ENCODE measurements at regions not wholly inside any gene's neighbourhood (a gene's known extent, or its start where the extent isn't known, plus 50 kb on each side); places are given as distances from the start of the nearest gene placed in this dataset.
A peak's percentile ranks its signal among the peaks of the same experiment; 100 is the strongest.

- TF ChIP-seq EP300 (IDR thresholded peaks at IDR 0.05): no peak
- no peak for TF ChIP-seq CTCF (IDR thresholded peaks at IDR 0.05)
- TF ChIP-seq POLR2A (IDR thresholded peaks at IDR 0.05; ENCODE audit: low read depth): no peak
These were observed 159.0 kb upstream of the ZC3H12C start for GRCh38 chr11:109934151-109934550.

GRCh38 chr11:109936661-109937180, 156.5 kb upstream of the ZC3H12C start:
- WGBS: 54% methylated on average over 2 of the region's 2 CpGs
- no peaks in the 10 kb centered on the region for H3K9me3 ChIP-seq
- peaks cover 0 to 4% (median 0%) of the 10 kb centered on the region in 4 donors for H3K4me1 ChIP-seq
- no peaks in the 10 kb centered on the region for H3K27me3 ChIP-seq
- no peak overlapping the region for H3K4me3 ChIP-seq
- no peaks in the 10 kb centered on the region for H3K36me3 ChIP-seq
- TF ChIP-seq POLR2A (IDR thresholded peaks at IDR 0.05; ENCODE audit: low read depth) (no peak), POLR2AphosphoS5 (IDR thresholded peaks at IDR 0.05) (no peak), EP300 (IDR thresholded peaks at IDR 0.05) (no peak), CTCF (IDR thresholded peaks at IDR 0.05) (no peak)
- DNase-seq (ENCODE audit: extremely low spot score): no peak
- intact Hi-C loops (cut with DNase I): loop anchor here (5.0 kb wide), 1 partner anchor 1239 kb away; no protein-coding TSS in a partner anchor
- no peak overlapping the region for H3K27ac ChIP-seq (replicated peaks in 1 of 4)

More at GRCh38 chr11:109934151-109934550, 159.0 kb upstream of the ZC3H12C start:
- H3K27me3 ChIP-seq: no peaks in the 10 kb centered on the region
- H3K4me1 ChIP-seq: peaks cover 0 to 4% (median 0%) of the 10 kb centered on the region in 4 donors
- no peak for DNase-seq (ENCODE audit: extremely low spot score)
- no peaks in the 10 kb centered on the region for H3K9me3 ChIP-seq
- H3K36me3 ChIP-seq: no peaks in the 10 kb centered on the region
- H3K27ac ChIP-seq (replicated peaks in 1 of 4): no peak overlapping the region
- 88% methylated on average over 2 of the region's 2 CpGs for WGBS
- intact Hi-C loops (cut with DNase I): no loop called here
- no peak overlapping the region for H3K4me3 ChIP-seq

GRCh38 chr11:109937968-109938367, 155.2 kb upstream of the ZC3H12C start:
- intact Hi-C loops (cut with DNase I): loop anchor here (5.0 kb wide), 1 partner anchor 1241 kb away; no protein-coding TSS in a partner anchor
- no peaks in the 10 kb centered on the region for H3K9me3 ChIP-seq
- no peaks in the 10 kb centered on the region for H3K27me3 ChIP-seq
- no peak overlapping the region for H3K27ac ChIP-seq (replicated peaks in 1 of 4)
- no peaks in the 10 kb centered on the region for H3K36me3 ChIP-seq
- DNase-seq (ENCODE audit: extremely low spot score): no peak
- H3K4me1 ChIP-seq: peaks cover 0 to 4% (median 0%) of the 10 kb centered on the region in 4 donors
- TF ChIP-seq POLR2A (IDR thresholded peaks at IDR 0.05; ENCODE audit: low read depth) (no peak), EP300 (IDR thresholded peaks at IDR 0.05) (no peak), CTCF (IDR thresholded peaks at IDR 0.05) (no peak), POLR2AphosphoS5 (IDR thresholded peaks at IDR 0.05) (no peak)
- no peak overlapping the region for H3K4me3 ChIP-seq

- intact Hi-C loops (cut with DNase I): loop anchor here (5.0 kb wide), 1 partner anchor 1242 kb away; no protein-coding TSS in a partner anchor
- H3K36me3 ChIP-seq: no peaks in the 10 kb centered on the region
- no peak overlapping the region for H3K27ac ChIP-seq (replicated peaks in 1 of 4)
- H3K4me3 ChIP-seq: no peak overlapping the region
- peaks cover 0 to 4% (median 0%) of the 10 kb centered on the region in 4 donors for H3K4me1 ChIP-seq
- no peaks in the 10 kb centered on the region for H3K27me3 ChIP-seq
- no peak for DNase-seq (ENCODE audit: extremely low spot score)
- 5% methylated on average over 1 of the region's 1 CpG for WGBS
- TF ChIP-seq CTCF (IDR thresholded peaks at IDR 0.05) (peak; percentile 39 to 63 (median 55)), POLR2AphosphoS5 (IDR thresholded peaks at IDR 0.05) (no peak), EP300 (IDR thresholded peaks at IDR 0.05) (no peak), POLR2A (IDR thresholded peaks at IDR 0.05; ENCODE audit: low read depth) (no peak)
- H3K9me3 ChIP-seq: no peaks in the 10 kb centered on the region
These were observed 153.9 kb upstream of the ZC3H12C start for GRCh38 chr11:109939166-109939810.

Measured in esophagus muscularis mucosa (tissue), 4 donors.